Esophagus squamous epithelium (tissue), 5 donors: ENCODE measurements at regions not wholly inside any gene's neighbourhood (a gene's known extent, or its start where the extent isn't known, plus 50 kb on each side); places are given as distances from the start of the nearest gene placed in this dataset.
"Not testable (repeated sequence)": the region's sequence is repeated elsewhere in the genome, so short reads cannot be mapped to it uniquely, and the experiment has no call there.

Experiments
- DNase-seq: peaks from one replicate; lab custom pipeline; 2025; lab: John Stamatoyannopoulos, UW
- H3K27ac ChIP-seq, 4 donors: fragments of 200-600 bp; sonication (generic); one replicate each; pipeline ENCODE4 v1.5.1; 2016 to 2019; ENCODE audit warnings: mild to moderate bottlenecking in 1 of 4
- H3K27me3 ChIP-seq, 4 donors: fragments of 200-600 bp; sonication (generic); 1 replicate in 3 of 4; 2 replicates in 1 of 4; pipeline versions ENCODE4 v1.5.1 to v1.6.0; 2017 to 2021; ENCODE audit warnings: antibody characterized with exemption in 1 of 4
- H3K36me3 ChIP-seq, 3 donors: fragments of 200-600 bp; sonication (generic); one replicate each; pipeline ENCODE4 v1.5.1; 2016 to 2019
- H3K4me1 ChIP-seq, 3 donors: fragments of 200-600 bp; sonication (generic); one replicate each; pipeline ENCODE4 v1.5.1; 2017 to 2019
- H3K4me3 ChIP-seq, 4 donors: fragments of 200-600 bp; sonication (generic); 1 replicate in 3 of 4; 2 replicates in 1 of 4; pipeline ENCODE4 v1.5.1; 2016 to 2019; ENCODE audit warnings: mild to moderate bottlenecking in 2 of 4, moderate library complexity in 1 of 4
- H3K9me3 ChIP-seq, 3 donors: fragments of 200-600 bp; sonication (generic); one replicate each; pipeline ENCODE4 v1.5.1; 2016 to 2019
- POLR2A ChIP-seq, 4 donors: fragments of 450-650 bp; IDR thresholded peaks; one replicate each; pipeline ENCODE4 v1.6.1; 2017; ENCODE audit warnings: antibody characterized with exemption in 4 of 4, mild to moderate bottlenecking in 4 of 4, moderate library complexity in 3 of 4
- WGBS, 2 donors: methylation state at CpG; one replicate each; pipeline ENCODE4 v1.1.5; 2018; 5-methylcytosine and 5-hydroxymethylcytosine counted together
- intact Hi-C: fragments of 100-400 bp; cut with DNase I; formaldehyde crosslinking; loops from one replicate; pipeline ENCODE4 v1.15.0; 2022
- TF ChIP-seq, protein P1 (sequence below), 6 experiments: fragments of 450-650 bp in 4 of 6; fragments of 200-600 bp in 2 of 6; sonication (generic) in 2 of 6; IDR thresholded peaks; one replicate each; pipeline ENCODE4 v1.5.1; 2016 to 2019; ENCODE audit warnings: antibody characterized with exemption in 6 of 6, mild to moderate bottlenecking in 4 of 6, moderate library complexity in 4 of 6
- donor health status: DM: yes; HTN: yes; CAD: no.

DNA sequence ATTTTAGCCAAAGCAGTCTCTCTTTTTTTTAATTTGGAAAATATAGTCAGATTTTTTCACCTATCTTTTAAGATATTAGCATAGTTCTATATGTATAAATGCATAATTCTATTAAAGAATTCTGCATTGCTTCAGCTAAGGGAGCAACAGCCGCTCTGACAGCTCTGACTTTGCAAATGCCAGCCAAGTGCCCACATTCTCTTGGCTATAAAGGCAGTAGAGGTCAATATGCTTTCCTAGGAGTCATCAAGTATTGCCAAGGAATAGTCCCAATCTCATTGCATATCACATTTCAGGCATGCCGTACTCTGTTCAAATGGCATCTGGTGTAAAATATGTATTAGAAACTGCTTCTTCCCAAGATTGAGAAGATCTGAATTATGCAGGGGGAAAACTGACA lies 161.4 kb downstream of the RPLP1 start:
- Histone ChIP-seq H3K4me3 (no peak overlapping the region), H3K9me3 (no peaks in the 10 kb centered on the region), H3K27me3 (peaks cover 0 to 16% (median 0%) of the 10 kb centered on the region in 4 donors), H3K4me1 (no peaks in the 10 kb centered on the region), H3K36me3 (no peaks in the 10 kb centered on the region), H3K27ac (no peak overlapping the region)
- 83 to 97% methylated on average over 2 of the region's 2 CpGs for WGBS, 2 donors
- intact Hi-C loops = no loop called here
- DNase-seq = no peak
- TF ChIP-seq POLR2A (IDR thresholded peaks at IDR 0.05) = no peak
- TF ChIP-seq, protein P1, sequence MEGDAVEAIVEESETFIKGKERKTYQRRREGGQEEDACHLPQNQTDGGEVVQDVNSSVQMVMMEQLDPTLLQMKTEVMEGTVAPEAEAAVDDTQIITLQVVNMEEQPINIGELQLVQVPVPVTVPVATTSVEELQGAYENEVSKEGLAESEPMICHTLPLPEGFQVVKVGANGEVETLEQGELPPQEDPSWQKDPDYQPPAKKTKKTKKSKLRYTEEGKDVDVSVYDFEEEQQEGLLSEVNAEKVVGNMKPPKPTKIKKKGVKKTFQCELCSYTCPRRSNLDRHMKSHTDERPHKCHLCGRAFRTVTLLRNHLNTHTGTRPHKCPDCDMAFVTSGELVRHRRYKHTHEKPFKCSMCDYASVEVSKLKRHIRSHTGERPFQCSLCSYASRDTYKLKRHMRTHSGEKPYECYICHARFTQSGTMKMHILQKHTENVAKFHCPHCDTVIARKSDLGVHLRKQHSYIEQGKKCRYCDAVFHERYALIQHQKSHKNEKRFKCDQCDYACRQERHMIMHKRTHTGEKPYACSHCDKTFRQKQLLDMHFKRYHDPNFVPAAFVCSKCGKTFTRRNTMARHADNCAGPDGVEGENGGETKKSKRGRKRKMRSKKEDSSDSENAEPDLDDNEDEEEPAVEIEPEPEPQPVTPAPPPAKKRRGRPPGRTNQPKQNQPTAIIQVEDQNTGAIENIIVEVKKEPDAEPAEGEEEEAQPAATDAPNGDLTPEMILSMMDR (IDR thresholded peaks at IDR 0.05) = no peak

DNA sequence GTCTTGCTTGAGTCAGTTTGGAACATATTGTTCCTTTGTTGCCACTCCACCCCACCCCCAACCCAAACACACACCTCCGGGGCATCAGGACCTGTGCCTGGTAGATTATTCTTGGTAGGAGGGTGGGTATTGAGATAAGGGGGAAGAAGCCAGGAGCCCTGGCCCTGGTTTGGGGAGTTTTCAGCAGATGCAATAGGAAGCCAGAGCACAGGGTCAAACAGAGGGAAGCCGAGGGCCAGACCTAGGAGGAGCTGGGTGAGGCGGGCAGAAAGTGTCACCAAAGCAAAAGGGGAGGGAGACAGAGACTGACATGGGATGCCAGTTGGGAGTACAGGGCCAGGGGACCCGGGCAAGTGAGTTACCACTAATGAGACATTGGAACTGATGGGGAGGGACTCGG lies 163.1 kb downstream of the RPLP1 start:
- no peak for TF ChIP-seq POLR2A (IDR thresholded peaks at IDR 0.05)
- TF ChIP-seq, protein P1 (IDR thresholded peaks at IDR 0.05) = no peak
- 68 to 91% methylated on average over 4 to 5 of the region's 5 CpGs for WGBS, 2 donors

DNA sequence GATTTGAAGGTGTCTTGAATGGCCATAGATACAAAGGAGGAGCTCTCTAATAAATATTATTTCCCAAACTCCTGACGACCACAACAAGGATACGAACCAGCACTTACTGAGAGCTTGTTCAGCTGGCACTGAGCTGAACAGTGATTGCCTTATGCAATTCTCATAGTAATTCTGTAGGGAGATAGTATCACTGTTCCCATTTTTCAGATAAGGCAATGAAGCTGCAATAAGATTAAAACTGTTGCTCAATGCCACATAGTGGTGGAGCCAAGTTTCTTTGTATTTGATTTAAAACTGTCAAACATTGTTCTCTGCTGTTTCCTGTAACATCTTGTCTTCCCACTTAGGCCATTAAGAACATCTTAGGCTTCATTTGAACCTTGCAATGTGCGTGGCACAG lies 163.9 kb downstream of the RPLP1 start:
- Histone ChIP-seq H3K9me3 (no peaks in the 10 kb centered on the region), H3K27ac (no peak overlapping the region), H3K27me3 (peaks cover 0 to 12% (median 0%) of the 10 kb centered on the region in 4 donors), H3K36me3 (no peaks in the 10 kb centered on the region), H3K4me1 (no peaks in the 10 kb centered on the region), H3K4me3 (no peak overlapping the region)
- no peak for DNase-seq
- intact Hi-C loops = no loop called here
- WGBS, 2 donors = 55 to 80% methylated on average over 3 of the region's 3 CpGs
- TF ChIP-seq, protein P1 (IDR thresholded peaks at IDR 0.05) = no peak
- TF ChIP-seq POLR2A (IDR thresholded peaks at IDR 0.05) = no peak

More for the DNA sequence above, 163.1 kb downstream of the RPLP1 start:
- H3K4me1 ChIP-seq = no peaks in the 10 kb centered on the region
- H3K27me3 ChIP-seq = peaks cover 0 to 12% (median 0%) of the 10 kb centered on the region in 4 donors
- no peak for DNase-seq
- H3K27ac ChIP-seq = no peak overlapping the region
- no peak overlapping the region for H3K4me3 ChIP-seq
- intact Hi-C loops = no loop called here
- H3K9me3 ChIP-seq = no peaks in the 10 kb centered on the region
- H3K36me3 ChIP-seq = no peaks in the 10 kb centered on the region

DNA sequence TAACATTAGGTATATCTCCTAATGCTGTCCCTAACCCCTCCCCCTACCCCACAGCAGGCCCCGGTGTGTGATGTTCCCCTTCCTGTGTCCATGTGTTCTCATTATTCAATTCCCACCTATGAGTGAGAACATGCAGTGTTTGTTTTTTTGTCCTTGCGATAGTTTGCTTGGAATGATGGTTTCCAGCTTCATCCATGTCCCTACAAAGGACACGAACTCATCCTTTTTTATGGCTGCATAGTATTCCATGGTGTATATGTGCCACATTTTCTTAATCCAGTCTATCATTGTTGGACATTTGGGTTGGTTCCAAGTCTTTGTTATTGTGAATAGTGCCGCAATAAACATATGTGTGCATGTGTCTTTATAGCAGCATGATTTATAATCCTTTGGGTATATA lies 164.5 kb downstream of the RPLP1 start:
- H3K4me1 ChIP-seq, H3K9me3 ChIP-seq, intact Hi-C loops, DNase-seq, H3K27ac ChIP-seq, H3K4me3 ChIP-seq, H3K36me3 ChIP-seq: not testable (repeated sequence)
- peaks cover 0 to 14% (median 0%) of the 10 kb centered on the region in 4 donors for H3K27me3 ChIP-seq
- 76 to 86% methylated on average over 3 to 4 of the region's 4 CpGs for WGBS, 2 donors

DNA sequence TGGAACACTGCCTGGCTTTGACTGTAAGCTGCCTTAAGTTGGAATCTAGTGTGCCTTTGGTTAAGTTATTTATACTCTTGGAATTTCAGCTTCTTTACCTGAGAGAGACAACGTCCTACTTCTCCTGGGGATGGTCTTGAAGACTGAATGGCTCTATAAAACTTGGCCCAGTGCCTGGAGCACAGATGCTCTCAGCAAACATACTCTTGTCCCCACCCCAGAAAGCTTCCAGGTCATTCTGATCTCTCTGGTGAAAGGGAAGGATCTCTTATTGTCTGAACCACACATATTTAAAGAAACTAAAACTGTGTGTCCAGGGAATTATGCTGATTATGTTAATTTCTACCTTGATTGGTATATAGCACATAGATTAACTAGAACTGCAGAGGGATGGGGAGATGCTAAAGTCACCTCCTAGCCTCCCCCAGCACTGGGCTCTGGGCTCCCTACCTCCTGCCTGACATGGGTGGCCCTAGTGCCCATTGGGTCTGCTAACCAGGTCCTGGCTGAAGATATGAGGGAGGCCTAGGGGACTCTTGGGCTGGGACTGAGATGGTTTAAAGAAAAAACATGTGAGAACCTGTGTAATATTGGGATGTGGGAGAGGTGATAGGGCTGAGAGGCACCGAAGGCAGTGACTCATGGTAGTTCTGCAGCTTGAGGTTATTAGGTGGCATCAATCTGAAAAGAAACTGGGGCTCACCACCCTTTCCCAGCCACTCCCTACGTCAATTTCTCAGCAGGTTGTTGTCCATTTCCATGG lies 171.0 kb downstream of the RPLP1 start:
- Histone ChIP-seq H3K27me3 (peaks cover 0 to 59% (median 0%) of the 10 kb centered on the region in 4 donors), H3K4me3 (no peak overlapping the region), H3K4me1 (peaks cover 0 to 14% (median 0%) of the 10 kb centered on the region in 3 donors), H3K9me3 (no peaks in the 10 kb centered on the region), H3K27ac (no peak overlapping the region), H3K36me3 (no peaks in the 10 kb centered on the region)
- TF ChIP-seq, protein P1 (IDR thresholded peaks at IDR 0.05) = no peak
- TF ChIP-seq POLR2A (IDR thresholded peaks at IDR 0.05) = no peak
- intact Hi-C loops = no loop called here
- whole genome bisulfite sequencing, 2 donors = 19 to 53% methylated on average over 3 of the region's 3 CpGs
- no peak for DNase-seq
